Upper lobe of left lung (tissue), 6 donors: ENCODE measurements at regions not wholly inside any gene's neighbourhood (a gene's known extent, or its start where the extent isn't known, plus 50 kb on each side); places are given as distances from the start of the nearest gene placed in this dataset.

Experiments used
- ATAC-seq, 2 donors: fragments of 200-7000 bp; cut with Tn5 transposase; one replicate each; pipeline ENCODE4 v1.9.1; 2022; ENCODE audit warnings: mild to moderate bottlenecking in 2 of 2, moderate library complexity in 2 of 2; ENCODE audit not compliant: low FRiP score in 2 of 2
- DNase-seq, 2 donors: peaks; one replicate each; pipeline ENCODE4 v3.0.0-alpha.2; 2019 to 2020
- H3K27ac ChIP-seq, 4 donors: fragments of 200-600 bp; sonication (generic); one replicate each; pipeline ENCODE4 v1.5.1; 2016 to 2019
- H3K27me3 ChIP-seq, 4 donors: fragments of 200-600 bp; sonication (generic); one replicate each; pipeline ENCODE4 v1.5.1; 2017 to 2019
- H3K36me3 ChIP-seq, 4 donors: fragments of 200-600 bp; sonication (generic); one replicate each; pipeline ENCODE4 v1.5.1; 2016 to 2019
- H3K4me1 ChIP-seq, 4 donors: fragments of 200-600 bp; sonication (generic); one replicate each; pipeline ENCODE4 v1.5.1; 2018 to 2019
- H3K4me3 ChIP-seq, 4 donors: fragments of 200-600 bp; sonication (generic); one replicate each; pipeline ENCODE4 v1.5.1; 2017 to 2019; ENCODE audit warnings: mild to moderate bottlenecking in 2 of 4, moderate library complexity in 1 of 4
- H3K9me3 ChIP-seq, 4 donors: fragments of 200-600 bp; sonication (generic); one replicate each; pipeline ENCODE4 v1.5.1; 2018 to 2019
- EP300 ChIP-seq, 4 donors: sonication (generic); formaldehyde crosslinking; IDR thresholded peaks; one replicate each; pipeline ENCODE4 v1.5.1; 2017; ENCODE audit warnings: antibody characterized with exemption in 4 of 4, control low read depth in 2 of 4
- POLR2A ChIP-seq, 4 donors: fragments of 450-650 bp; IDR thresholded peaks; one replicate each; pipeline ENCODE4 v1.5.1; 2016 to 2017; ENCODE audit warnings: antibody characterized with exemption in 4 of 4, mild to moderate bottlenecking in 2 of 4
- POLR2AphosphoS5 ChIP-seq, 2 donors: sonication (generic); formaldehyde crosslinking; IDR thresholded peaks; one replicate each; pipeline ENCODE4 v1.5.1; 2017; ENCODE audit warnings: antibody characterized with exemption in 2 of 2
- WGBS, 2 donors: methylation state at CpG; one replicate each; pipeline ENCODE4 v1.1.5; 2017 to 2018; 5-methylcytosine and 5-hydroxymethylcytosine counted together
- TF ChIP-seq, protein P1 (sequence below), 6 experiments: fragments of 450-650 bp in 4 of 6; fragments of 200-600 bp in 2 of 6; sonication (generic) in 2 of 6; IDR thresholded peaks; one replicate each; pipeline ENCODE4 v1.5.1; 2016 to 2019; ENCODE audit warnings: antibody characterized with exemption in 6 of 6
- donor health status: DM: no; HTN: no; CAD: no; lungs with moderate emphysema.
- donor health status: DM: no; HTN: yes; CAD: no; lungs with severe emphysema.

DNA sequence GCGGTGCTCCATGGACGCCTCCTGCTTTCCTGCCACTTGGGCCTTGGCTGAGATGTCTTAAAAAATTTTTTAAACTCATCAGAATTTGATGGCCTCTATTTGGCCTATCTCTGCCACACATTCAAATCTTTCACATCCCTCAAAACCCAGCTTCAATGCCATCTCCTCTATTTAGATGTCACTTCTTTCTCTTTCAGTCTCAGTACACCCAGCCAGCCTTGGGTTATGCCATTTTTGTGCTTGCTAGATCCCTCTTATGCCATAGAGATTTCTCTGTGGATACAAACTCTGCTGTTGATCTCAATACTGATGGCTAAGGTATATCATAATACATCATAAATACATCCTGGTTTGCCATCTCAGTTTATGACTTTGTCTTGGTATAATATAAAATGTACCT, 222.3 kb upstream of the TPRG1 start:
- no peak for ATAC-seq
- H3K4me1 ChIP-seq, result peaks cover 40 to 65% (median 51%) of the 10 kb centered on the region in 4 donors
- TF ChIP-seq POLR2AphosphoS5 (IDR thresholded peaks at IDR 0.05), result no peak
- TF ChIP-seq, protein P1, sequence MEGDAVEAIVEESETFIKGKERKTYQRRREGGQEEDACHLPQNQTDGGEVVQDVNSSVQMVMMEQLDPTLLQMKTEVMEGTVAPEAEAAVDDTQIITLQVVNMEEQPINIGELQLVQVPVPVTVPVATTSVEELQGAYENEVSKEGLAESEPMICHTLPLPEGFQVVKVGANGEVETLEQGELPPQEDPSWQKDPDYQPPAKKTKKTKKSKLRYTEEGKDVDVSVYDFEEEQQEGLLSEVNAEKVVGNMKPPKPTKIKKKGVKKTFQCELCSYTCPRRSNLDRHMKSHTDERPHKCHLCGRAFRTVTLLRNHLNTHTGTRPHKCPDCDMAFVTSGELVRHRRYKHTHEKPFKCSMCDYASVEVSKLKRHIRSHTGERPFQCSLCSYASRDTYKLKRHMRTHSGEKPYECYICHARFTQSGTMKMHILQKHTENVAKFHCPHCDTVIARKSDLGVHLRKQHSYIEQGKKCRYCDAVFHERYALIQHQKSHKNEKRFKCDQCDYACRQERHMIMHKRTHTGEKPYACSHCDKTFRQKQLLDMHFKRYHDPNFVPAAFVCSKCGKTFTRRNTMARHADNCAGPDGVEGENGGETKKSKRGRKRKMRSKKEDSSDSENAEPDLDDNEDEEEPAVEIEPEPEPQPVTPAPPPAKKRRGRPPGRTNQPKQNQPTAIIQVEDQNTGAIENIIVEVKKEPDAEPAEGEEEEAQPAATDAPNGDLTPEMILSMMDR (IDR thresholded peaks at IDR 0.05), result no peak
- no peak for TF ChIP-seq POLR2A (IDR thresholded peaks at IDR 0.05)
- H3K4me3 ChIP-seq, result no peak overlapping the region
- no peaks in the 10 kb centered on the region for H3K27me3 ChIP-seq
- no peak for DNase-seq
- no peaks in the 10 kb centered on the region for H3K9me3 ChIP-seq
- H3K27ac ChIP-seq, result peak overlapping the region; percentile 88 to 94 (median 92)
- WGBS, 2 donors, result 87 to 96% methylated on average over 2 of the region's 2 CpGs
- no peaks in the 10 kb centered on the region for H3K36me3 ChIP-seq

DNA sequence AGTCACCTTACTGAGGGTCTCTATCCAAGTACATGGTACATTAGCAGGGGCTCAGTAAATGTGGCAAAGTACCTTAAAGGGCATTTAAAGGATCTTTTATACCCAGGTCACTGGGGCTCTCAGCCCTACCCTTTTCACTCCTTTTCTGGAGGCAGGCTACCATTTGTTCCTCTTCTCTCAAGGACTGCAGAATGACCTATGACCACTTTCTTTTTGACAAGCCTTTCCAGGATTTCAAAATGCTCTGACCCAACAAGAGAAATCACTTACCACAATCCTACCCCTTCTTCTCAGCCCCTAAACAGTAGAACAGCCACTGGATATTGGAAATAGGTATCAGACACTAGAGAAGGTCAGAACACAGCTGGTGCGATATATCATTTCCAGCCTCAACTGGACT, 221.8 kb upstream of the TPRG1 start:
- Histone ChIP-seq H3K4me1 (peaks cover 40 to 66% (median 52%) of the 10 kb centered on the region in 4 donors), H3K4me3 (no peak overlapping the region), H3K9me3 (no peaks in the 10 kb centered on the region), H3K36me3 (no peaks in the 10 kb centered on the region), H3K27ac (peak overlapping the region; percentile 88 to 94 (median 92)), H3K27me3 (no peaks in the 10 kb centered on the region)
- TF ChIP-seq EP300 (IDR thresholded peaks at IDR 0.05) (no peak), POLR2AphosphoS5 (IDR thresholded peaks at IDR 0.05) (no peak), POLR2A (IDR thresholded peaks at IDR 0.05) (no peak)
- TF ChIP-seq, protein P1 (IDR thresholded peaks at IDR 0.05), result no peak
- ATAC-seq (no peak), DNase-seq (no peak)
- WGBS, 2 donors, result 92 to 100% methylated on average over 1 of the region's 1 CpG

DNA sequence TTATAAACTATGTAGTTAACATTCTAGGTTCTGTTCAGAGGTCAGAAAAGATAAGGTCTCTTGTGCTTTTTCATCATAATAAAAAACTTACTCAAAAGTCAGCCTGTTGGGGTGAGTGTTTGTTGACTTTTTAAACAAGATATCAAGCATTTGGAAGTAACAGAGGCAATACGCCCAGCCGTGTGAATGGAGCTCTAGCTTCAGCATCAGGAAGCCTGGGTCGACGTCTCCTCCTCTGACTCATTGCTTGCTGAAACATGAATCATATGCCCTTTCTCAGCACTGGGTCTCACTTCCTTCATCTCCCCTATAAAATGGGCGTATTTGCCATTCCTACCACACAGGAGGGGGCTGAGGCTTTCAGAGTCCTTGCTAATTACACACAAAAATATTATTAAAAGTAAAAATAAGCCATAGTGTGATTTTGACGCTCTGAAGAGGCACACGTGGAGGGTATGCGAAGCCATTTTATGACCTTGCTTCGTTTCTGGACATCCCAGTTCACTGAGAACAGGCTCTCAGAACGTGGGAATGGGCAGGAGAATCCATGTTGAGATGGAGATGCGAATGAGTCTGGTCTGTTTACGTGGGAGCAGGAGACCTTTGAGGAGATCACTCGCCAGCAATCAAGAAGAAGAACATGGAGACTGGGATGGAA, 220.8 kb upstream of the TPRG1 start:
- WGBS, 2 donors, result 57 to 65% methylated on average over 13 of the region's 13 CpGs
- TF ChIP-seq, protein P1 (IDR thresholded peaks at IDR 0.05), result no peak
- TF ChIP-seq POLR2AphosphoS5 (IDR thresholded peaks at IDR 0.05) (peak; percentile 77 to 81), EP300 (IDR thresholded peaks at IDR 0.05) (peak in 1 of 4 donors; percentile 89), POLR2A (IDR thresholded peaks at IDR 0.05) (peak in 1 of 4 donors; percentile 66)
- Histone ChIP-seq H3K36me3 (no peaks in the 10 kb centered on the region), H3K4me1 (peaks cover 40 to 59% (median 52%) of the 10 kb centered on the region in 4 donors), H3K9me3 (no peaks in the 10 kb centered on the region), H3K4me3 (no peak overlapping the region), H3K27me3 (no peaks in the 10 kb centered on the region), H3K27ac (peak overlapping the region; percentile 88 to 94 (median 92))
- ATAC-seq, result peak; percentile 44 to 75
- DNase-seq, result peak in 1 of 2 donors; percentile 91

DNA sequence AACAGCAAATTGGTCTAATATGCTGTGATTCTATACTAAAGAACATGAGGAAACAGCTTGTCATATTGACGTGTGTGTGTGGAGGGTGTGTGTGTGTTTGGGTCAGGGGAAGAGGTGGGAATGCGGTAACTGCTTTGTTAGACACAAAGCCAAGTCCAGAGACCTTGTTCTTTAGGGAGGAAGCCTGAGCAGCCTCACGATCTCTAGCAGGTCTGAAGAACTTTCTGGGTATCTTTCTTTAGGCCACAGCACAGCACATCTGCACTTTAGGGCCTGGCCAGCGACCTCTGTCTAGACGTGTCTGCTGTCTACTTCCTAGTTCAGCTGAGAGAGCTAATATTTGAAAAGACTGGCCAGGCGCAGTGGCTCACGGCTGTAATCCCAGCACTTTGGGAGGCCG, 220.0 kb upstream of the TPRG1 start:
- no peak for TF ChIP-seq POLR2A (IDR thresholded peaks at IDR 0.05)
- no peak for TF ChIP-seq POLR2AphosphoS5 (IDR thresholded peaks at IDR 0.05)
- no peak for TF ChIP-seq EP300 (IDR thresholded peaks at IDR 0.05)
- TF ChIP-seq, protein P1 (IDR thresholded peaks at IDR 0.05), result no peak
- H3K9me3 ChIP-seq, result no peaks in the 10 kb centered on the region
- WGBS, 2 donors, result 75 to 81% methylated on average over 8 of the region's 8 CpGs
- H3K36me3 ChIP-seq, result no peaks in the 10 kb centered on the region
- DNase-seq (no peak), ATAC-seq (no peak)
- no peak overlapping the region for H3K4me3 ChIP-seq
- peaks cover 40 to 53% (median 46%) of the 10 kb centered on the region in 4 donors for H3K4me1 ChIP-seq
- H3K27ac ChIP-seq, result peak overlapping the region; percentile 88 to 94 (median 92)
- no peaks in the 10 kb centered on the region for H3K27me3 ChIP-seq
